Esophagus squamous epithelium (tissue), 5 donors: ENCODE measurements at regions not wholly inside any gene's neighbourhood (a gene's known extent, or its start where the extent isn't known, plus 50 kb on each side); places are given as distances from the start of the nearest gene placed in this dataset.
"Not testable (repeated sequence)": the region's sequence is repeated elsewhere in the genome, so short reads cannot be mapped to it uniquely, and the experiment has no call there.

ENCODE experiments used
- DNase-seq: peaks from one replicate; lab custom pipeline; 2025; lab: John Stamatoyannopoulos, UW
- H3K27ac ChIP-seq, 4 donors: fragments of 200-600 bp; sonication (generic); one replicate each; pipeline ENCODE4 v1.5.1; 2016 to 2019; ENCODE audit warnings: mild to moderate bottlenecking in 1 of 4
- H3K27me3 ChIP-seq, 4 donors: fragments of 200-600 bp; sonication (generic); 1 replicate in 3 of 4; 2 replicates in 1 of 4; pipeline versions ENCODE4 v1.5.1 to v1.6.0; 2017 to 2021; ENCODE audit warnings: antibody characterized with exemption in 1 of 4
- H3K36me3 ChIP-seq, 3 donors: fragments of 200-600 bp; sonication (generic); one replicate each; pipeline ENCODE4 v1.5.1; 2016 to 2019
- H3K4me1 ChIP-seq, 3 donors: fragments of 200-600 bp; sonication (generic); one replicate each; pipeline ENCODE4 v1.5.1; 2017 to 2019
- H3K4me3 ChIP-seq, 4 donors: fragments of 200-600 bp; sonication (generic); 1 replicate in 3 of 4; 2 replicates in 1 of 4; pipeline ENCODE4 v1.5.1; 2016 to 2019; ENCODE audit warnings: mild to moderate bottlenecking in 2 of 4, moderate library complexity in 1 of 4
- H3K9me3 ChIP-seq, 3 donors: fragments of 200-600 bp; sonication (generic); one replicate each; pipeline ENCODE4 v1.5.1; 2016 to 2019
- CTCF ChIP-seq, 6 experiments: fragments of 450-650 bp in 4 of 6; fragments of 200-600 bp in 2 of 6; sonication (generic) in 2 of 6; IDR thresholded peaks; one replicate each; pipeline ENCODE4 v1.5.1; 2016 to 2019; ENCODE audit warnings: antibody characterized with exemption in 6 of 6, mild to moderate bottlenecking in 4 of 6, moderate library complexity in 4 of 6
- POLR2A ChIP-seq, 4 donors: fragments of 450-650 bp; IDR thresholded peaks; one replicate each; pipeline ENCODE4 v1.6.1; 2017; ENCODE audit warnings: antibody characterized with exemption in 4 of 4, mild to moderate bottlenecking in 4 of 4, moderate library complexity in 3 of 4
- WGBS, 2 donors: methylation state at CpG; one replicate each; pipeline ENCODE4 v1.1.5; 2018; 5-methylcytosine and 5-hydroxymethylcytosine counted together
- intact Hi-C: fragments of 100-400 bp; cut with DNase I; formaldehyde crosslinking; loops from one replicate; pipeline ENCODE4 v1.15.0; 2022
- donor health status: DM: yes; HTN: yes; CAD: no.

- Histone ChIP-seq H3K27ac (no peak overlapping the region), H3K27me3 (no peaks in the 10 kb centered on the region), H3K4me1 (no peaks in the 10 kb centered on the region), H3K36me3 (no peaks in the 10 kb centered on the region), H3K4me3 (no peak overlapping the region), H3K9me3 (peaks cover 0 to 18% (median 0%) of the 10 kb centered on the region in 3 donors)
- no peak for TF ChIP-seq POLR2A (IDR thresholded peaks at IDR 0.05)
- TF ChIP-seq CTCF (IDR thresholded peaks at IDR 0.05): no peak
- 83 to 92% methylated on average over 2 of the region's 2 CpGs for WGBS, 2 donors
- intact Hi-C loops: no loop called here
- no peak for DNase-seq
Measured at GRCh38 chr5:135741040-135741439, 93.4 kb upstream of the SLC25A48 start.

GRCh38 chr5:135740475-135740874, 94.0 kb upstream of the SLC25A48 start:
- no peaks in the 10 kb centered on the region for H3K4me1 ChIP-seq
- WGBS, 2 donors: 43 to 80% methylated on average over 2 of the region's 2 CpGs
- DNase-seq: no peak
- H3K27me3 ChIP-seq: no peaks in the 10 kb centered on the region
- H3K4me3 ChIP-seq: no peak overlapping the region
- no peaks in the 10 kb centered on the region for H3K36me3 ChIP-seq
- TF ChIP-seq CTCF (IDR thresholded peaks at IDR 0.05) (no peak), POLR2A (IDR thresholded peaks at IDR 0.05) (no peak)
- intact Hi-C loops: no loop called here
- H3K9me3 ChIP-seq: peaks cover 0 to 12% (median 0%) of the 10 kb centered on the region in 3 donors
- H3K27ac ChIP-seq: no peak overlapping the region

- Histone ChIP-seq H3K27me3 (no peaks in the 10 kb centered on the region), H3K9me3 (peaks cover 0 to 2% (median 0%) of the 10 kb centered on the region in 3 donors), H3K27ac (no peak overlapping the region), H3K36me3 (no peaks in the 10 kb centered on the region), H3K4me3 (no peak overlapping the region), H3K4me1 (no peaks in the 10 kb centered on the region)
- 29 to 33% methylated on average over 3 of the region's 3 CpGs for WGBS, 2 donors
- no peak for DNase-seq
- intact Hi-C loops: loop anchor here (10.0 kb wide), 1 partner anchor 85 kb away; no protein-coding TSS in a partner anchor
- no peak for TF ChIP-seq POLR2A (IDR thresholded peaks at IDR 0.05)
- no peak for TF ChIP-seq CTCF (IDR thresholded peaks at IDR 0.05)
Measured at GRCh38 chr5:135739383-135739981, 95.0 kb upstream of the SLC25A48 start.

- 92 to 95% methylated on average over 3 to 4 of the region's 5 CpGs for WGBS, 2 donors
- no peaks in the 10 kb centered on the region for H3K9me3 ChIP-seq
- intact Hi-C loops: loop anchor here (10.0 kb wide), 1 partner anchor 86 kb away; no protein-coding TSS in a partner anchor
- no peak for DNase-seq
- H3K27ac ChIP-seq: no peak overlapping the region
- no peaks in the 10 kb centered on the region for H3K36me3 ChIP-seq
- H3K4me3 ChIP-seq: no peak overlapping the region
- H3K4me1 ChIP-seq: no peaks in the 10 kb centered on the region
- no peaks in the 10 kb centered on the region for H3K27me3 ChIP-seq
- TF ChIP-seq POLR2A (IDR thresholded peaks at IDR 0.05) (no peak), CTCF (IDR thresholded peaks at IDR 0.05) (no peak)
Measured at GRCh38 chr5:135738564-135738875, 95.9 kb upstream of the SLC25A48 start.

- Histone ChIP-seq H3K36me3 (no peaks in the 10 kb centered on the region), H3K4me3 (no peak overlapping the region), H3K9me3 (no peaks in the 10 kb centered on the region), H3K4me1 (no peaks in the 10 kb centered on the region), H3K27me3 (no peaks in the 10 kb centered on the region), H3K27ac (no peak overlapping the region)
- no peak for DNase-seq
- TF ChIP-seq CTCF (IDR thresholded peaks at IDR 0.05): no peak
- TF ChIP-seq POLR2A (IDR thresholded peaks at IDR 0.05): no peak
- WGBS, 2 donors: 88 to 90% methylated on average over 11 of the region's 11 CpGs
- intact Hi-C loops: loop anchor here (10.0 kb wide), 1 partner anchor 87 kb away; no protein-coding TSS in a partner anchor
Measured at GRCh38 chr5:135737701-135738563, 96.5 kb upstream of the SLC25A48 start.

- 60 to 78% methylated on average over 9 of the region's 9 CpGs for WGBS, 2 donors
- H3K4me3 ChIP-seq, DNase-seq, H3K27ac ChIP-seq, H3K36me3 ChIP-seq, H3K4me1 ChIP-seq, H3K27me3 ChIP-seq, H3K9me3 ChIP-seq: not testable (repeated sequence)
- intact Hi-C loops: loop anchor here (10.0 kb wide), 1 partner anchor 88 kb away; no protein-coding TSS in a partner anchor
Measured at GRCh38 chr5:135736952-135737351, 97.5 kb upstream of the SLC25A48 start.
